ENCODE measurements at regions not wholly inside any gene's neighbourhood (a gene's known extent, or its start where the extent isn't known, plus 50 kb on each side); places are given as distances from the start of the nearest gene placed in this dataset.
"Not testable (repeated sequence)": the region's sequence is repeated elsewhere in the genome, so short reads cannot be mapped to it uniquely, and the experiment has no call there.

DNA sequence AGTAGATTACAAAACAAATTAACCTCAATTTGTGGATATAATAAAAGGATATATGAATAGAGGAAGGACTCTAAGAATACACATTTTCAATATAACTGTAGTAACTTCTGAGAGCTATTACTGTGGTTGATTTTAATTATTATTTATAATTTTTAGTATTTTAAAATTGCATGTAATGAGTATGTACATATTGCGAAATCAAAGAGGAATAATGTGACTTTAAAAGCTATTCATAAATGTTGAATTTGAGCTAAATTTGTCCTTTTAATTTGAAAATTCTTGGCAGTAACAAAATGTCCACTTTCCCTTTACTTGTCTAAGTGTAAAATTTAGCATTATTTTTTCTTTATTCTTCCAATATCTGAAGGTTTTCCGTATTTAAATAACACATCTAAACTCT is 750.6 kb upstream of the PCDH15 start:
- Histone ChIP-seq H3K4me1 (no peaks in the 10 kb centered on the region), H3K4me3 (no peak overlapping the region)
- intact Hi-C loops (cut with micrococcal nuclease) = no loop called here

DNA sequence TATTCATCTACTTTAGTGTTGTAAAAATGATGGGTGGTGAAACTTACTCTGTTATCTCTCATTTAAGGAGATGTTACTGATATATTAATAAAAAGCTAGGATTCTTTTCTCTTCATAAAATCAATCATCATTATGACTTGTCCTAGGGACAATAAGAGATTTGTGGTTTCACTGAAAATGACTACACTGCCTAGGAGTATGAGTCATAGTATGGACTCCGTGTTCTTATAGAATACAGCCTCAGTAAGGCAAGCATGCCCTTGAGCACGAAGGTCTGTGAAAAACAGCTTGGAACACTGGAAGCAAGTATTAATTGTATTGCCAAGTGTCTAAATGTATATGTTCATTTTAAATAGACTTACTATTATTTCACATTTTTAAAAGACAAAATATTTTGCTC is 749.2 kb upstream of the PCDH15 start:
- intact Hi-C loops (cut with micrococcal nuclease) = no loop called here

More for the DNA sequence above, 750.6 kb upstream of the PCDH15 start:
- no peaks in the 10 kb centered on the region for H3K27me3 ChIP-seq (ENCODE audit: low read depth)
- no peak overlapping the region for H3K27ac ChIP-seq (replicated peaks)
- no peaks in the 10 kb centered on the region for H3K9me3 ChIP-seq (replicated peaks)
- TF ChIP-seq, protein P1, sequence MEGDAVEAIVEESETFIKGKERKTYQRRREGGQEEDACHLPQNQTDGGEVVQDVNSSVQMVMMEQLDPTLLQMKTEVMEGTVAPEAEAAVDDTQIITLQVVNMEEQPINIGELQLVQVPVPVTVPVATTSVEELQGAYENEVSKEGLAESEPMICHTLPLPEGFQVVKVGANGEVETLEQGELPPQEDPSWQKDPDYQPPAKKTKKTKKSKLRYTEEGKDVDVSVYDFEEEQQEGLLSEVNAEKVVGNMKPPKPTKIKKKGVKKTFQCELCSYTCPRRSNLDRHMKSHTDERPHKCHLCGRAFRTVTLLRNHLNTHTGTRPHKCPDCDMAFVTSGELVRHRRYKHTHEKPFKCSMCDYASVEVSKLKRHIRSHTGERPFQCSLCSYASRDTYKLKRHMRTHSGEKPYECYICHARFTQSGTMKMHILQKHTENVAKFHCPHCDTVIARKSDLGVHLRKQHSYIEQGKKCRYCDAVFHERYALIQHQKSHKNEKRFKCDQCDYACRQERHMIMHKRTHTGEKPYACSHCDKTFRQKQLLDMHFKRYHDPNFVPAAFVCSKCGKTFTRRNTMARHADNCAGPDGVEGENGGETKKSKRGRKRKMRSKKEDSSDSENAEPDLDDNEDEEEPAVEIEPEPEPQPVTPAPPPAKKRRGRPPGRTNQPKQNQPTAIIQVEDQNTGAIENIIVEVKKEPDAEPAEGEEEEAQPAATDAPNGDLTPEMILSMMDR (IDR thresholded peaks at IDR 0.05; ENCODE audit: borderline replicate concordance) = no peak
- DNase-seq = no peak
- no peaks in the 10 kb centered on the region for H3K36me3 ChIP-seq

DNA sequence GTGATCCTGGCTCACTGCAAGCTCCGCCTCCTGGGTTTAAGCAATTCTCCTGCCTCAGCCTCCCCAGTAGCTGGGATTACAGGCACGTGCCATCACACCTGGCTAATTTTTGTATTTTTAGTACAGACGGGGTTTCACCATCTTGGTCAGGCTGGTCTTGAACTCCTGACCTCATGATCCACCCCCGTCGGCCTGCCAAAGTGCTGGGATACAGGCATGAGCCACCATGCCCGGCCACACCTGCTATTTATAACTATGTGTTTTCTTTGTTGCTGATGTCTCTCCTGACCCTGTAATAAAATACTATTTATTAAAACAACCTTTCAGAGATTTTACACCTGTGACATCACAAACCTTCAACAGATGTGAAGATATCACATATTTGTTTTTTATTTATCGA is 736.5 kb upstream of the PCDH15 start:
- H3K27me3 ChIP-seq (ENCODE audit: low read depth); intact Hi-C loops (cut with micrococcal nuclease); H3K4me1 ChIP-seq; H3K36me3 ChIP-seq; DNase-seq; H3K9me3 ChIP-seq (replicated peaks); H3K4me3 ChIP-seq; H3K27ac ChIP-seq (replicated peaks): not testable (repeated sequence)

More for the DNA sequence above, 749.2 kb upstream of the PCDH15 start:
- no peak overlapping the region for H3K4me3 ChIP-seq
- H3K27ac ChIP-seq (replicated peaks) = no peak overlapping the region
- no peaks in the 10 kb centered on the region for H3K4me1 ChIP-seq
- no peaks in the 10 kb centered on the region for H3K9me3 ChIP-seq (replicated peaks)
- TF ChIP-seq, protein P1 (IDR thresholded peaks at IDR 0.05; ENCODE audit: borderline replicate concordance) = no peak
- no peak for DNase-seq
- no peaks in the 10 kb centered on the region for H3K27me3 ChIP-seq (ENCODE audit: low read depth)
- H3K36me3 ChIP-seq = no peaks in the 10 kb centered on the region

DNA sequence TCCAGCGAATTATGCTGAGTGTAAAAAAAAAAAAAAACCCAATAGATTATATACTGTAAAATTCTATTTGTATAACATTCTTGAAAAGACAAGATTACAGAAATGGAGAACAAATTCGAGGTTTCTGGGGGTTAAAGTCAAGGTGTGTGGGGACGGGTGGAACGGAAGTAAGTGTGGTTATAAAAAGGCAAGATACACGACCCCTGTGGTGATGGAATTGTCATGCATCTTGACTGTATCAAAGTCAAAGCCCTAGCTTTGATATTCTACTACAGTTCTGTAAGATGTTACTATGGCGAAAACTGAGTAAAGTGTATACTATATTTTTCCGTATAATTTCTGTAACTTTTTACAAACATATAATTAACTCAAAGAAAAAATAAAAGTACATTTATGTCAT is 718.2 kb upstream of the PCDH15 start:
- Histone ChIP-seq H3K27me3 (ENCODE audit: low read depth) (no peaks in the 10 kb centered on the region), H3K27ac (replicated peaks) (no peak overlapping the region), H3K4me1 (no peaks in the 10 kb centered on the region), H3K36me3 (no peaks in the 10 kb centered on the region), H3K4me3 (no peak overlapping the region), H3K9me3 (replicated peaks) (no peaks in the 10 kb centered on the region)
- no peak for DNase-seq
- TF ChIP-seq, protein P1 (IDR thresholded peaks at IDR 0.05; ENCODE audit: borderline replicate concordance) = no peak
- intact Hi-C loops (cut with micrococcal nuclease) = no loop called here

DNA sequence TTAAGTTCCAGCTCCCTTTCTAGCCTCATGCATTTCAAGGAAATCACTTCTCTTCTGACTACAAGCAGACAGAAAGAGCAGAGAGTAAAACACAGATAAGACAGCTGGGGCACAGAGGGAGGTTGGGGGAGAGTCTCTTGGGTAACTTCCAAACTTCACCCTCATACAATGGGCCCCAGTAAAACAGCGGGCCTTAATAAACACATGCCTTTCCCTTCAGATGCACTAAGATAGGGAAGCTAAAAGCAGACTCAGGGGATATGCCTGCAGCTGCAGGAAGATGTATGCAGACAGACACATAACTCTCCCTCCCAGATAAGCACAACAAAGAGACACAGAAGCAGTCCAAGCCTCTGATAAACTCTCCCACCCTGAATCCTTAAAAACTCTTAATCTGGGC is 717.4 kb upstream of the PCDH15 start:
- intact Hi-C loops (cut with micrococcal nuclease) = not testable (repeated sequence)

DNA sequence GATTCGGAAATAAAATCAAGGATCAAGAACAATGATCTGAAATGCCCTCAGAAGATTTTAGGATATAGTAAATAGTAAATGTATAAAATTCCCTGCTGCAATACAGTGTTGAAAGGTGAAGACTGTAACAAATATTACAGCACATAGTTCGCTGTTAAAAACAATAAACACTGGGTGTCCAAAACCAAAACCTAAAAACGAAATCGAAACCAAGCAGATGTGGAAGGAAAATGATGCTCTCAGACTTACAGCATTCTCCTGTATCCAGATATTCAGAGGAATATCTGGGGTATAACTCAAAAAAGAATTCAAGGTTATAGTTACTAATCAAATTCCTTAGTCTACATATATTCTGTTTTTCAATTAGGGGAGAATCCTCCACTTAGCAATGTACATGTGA is 708.1 kb upstream of the PCDH15 start:
- H3K36me3 ChIP-seq = no peaks in the 10 kb centered on the region
- H3K9me3 ChIP-seq (replicated peaks) = no peaks in the 10 kb centered on the region
- H3K27ac ChIP-seq (replicated peaks) = no peak overlapping the region
- H3K4me1 ChIP-seq = no peaks in the 10 kb centered on the region
- H3K27me3 ChIP-seq (ENCODE audit: low read depth) = no peaks in the 10 kb centered on the region
- no peak overlapping the region for H3K4me3 ChIP-seq
- TF ChIP-seq, protein P1 (IDR thresholded peaks at IDR 0.05; ENCODE audit: borderline replicate concordance) = no peak
- no peak for DNase-seq
- intact Hi-C loops (cut with micrococcal nuclease) = no loop called here

More for the DNA sequence above, 717.4 kb upstream of the PCDH15 start:
- not testable (repeated sequence) for H3K36me3 ChIP-seq; H3K4me1 ChIP-seq; H3K4me3 ChIP-seq; DNase-seq; H3K27ac ChIP-seq (replicated peaks); H3K27me3 ChIP-seq (ENCODE audit: low read depth); H3K9me3 ChIP-seq (replicated peaks)
